ENCODE measurements at regions not wholly inside any gene's neighbourhood (a gene's known extent, or its start where the extent isn't known, plus 50 kb on each side); places are given as distances from the start of the nearest gene placed in this dataset.

- dilution Hi-C loops (cut with MboI; ENCODE audit: extremely low pct_ligation_motif_present, low sequenced_read_pairs) (no loop called here), intact Hi-C loops (cut with micrococcal nuclease) (no loop called here)
- Histone ChIP-seq H3K4me1 (ENCODE audit: control insufficient read depth, extremely low read depth, insufficient read depth, low read length) (no peaks in the 10 kb centered on the region), H4K20me1 (replicated peaks; ENCODE audit: control insufficient read depth, extremely low read depth, insufficient read depth, low read length) (no peaks in the 10 kb centered on the region), H3K27ac (ENCODE audit: insufficient read depth, low read depth, low read length) (no peak overlapping the region), H3K79me2 (ENCODE audit: control insufficient read depth, insufficient read depth, low read length) (no peaks in the 10 kb centered on the region), H3K36me3 (ENCODE audit: control insufficient read depth in 2 of 2, extremely low read depth in 1 of 2, insufficient read depth in 2 of 2, low read length in 2 of 2) (no peaks in the 10 kb centered on the region), H3K27me3 (ENCODE audit: control insufficient read depth in 2 of 2, insufficient read depth in 2 of 2, low read length in 2 of 2) (peaks cover 2 to 3% of the 10 kb centered on the region in 2 experiments), H3K9me3 (replicated peaks; ENCODE audit: control insufficient read depth, insufficient read depth, low read length) (no peaks in the 10 kb centered on the region), H3K4me2 (ENCODE audit: insufficient read depth, low read length) (no peak overlapping the region), H3K9me1 (replicated peaks; ENCODE audit: control insufficient read depth, extremely low read depth, insufficient read depth, low read length) (no peaks in the 10 kb centered on the region), H2AFZ (ENCODE audit: low read depth, low read length) (no peak overlapping the region), H3K9ac (replicated peaks; ENCODE audit: extremely low read depth, insufficient read depth, low read length) (no peak overlapping the region), H3K4me3 (replicated peaks in 1 of 3; ENCODE audit: insufficient read depth in 1 of 3, low read depth in 1 of 3, low read length in 3 of 3) (no peak overlapping the region)
- ChIA-PET CTCF (no interaction called here), POLR2A (no interaction called here)
- FAIRE-seq (no peak), DNase-seq (ENCODE audit: low read depth, low spot score) (no peak)
- BruUV-seq (replicated peaks) = no TSS peak
- TF ChIP-seq MAX (IDR thresholded peaks at IDR 0.05; ENCODE audit: insufficient read depth, insufficient read length) (no peak), POLR2AphosphoS5 (IDR thresholded peaks at IDR 0.05; ENCODE audit: insufficient read depth, low read depth, low read length) (no peak), MYC (IDR thresholded peaks at IDR 0.05; ENCODE audit: low read depth, low read length) (no peak), FOS (IDR thresholded peaks at IDR 0.05; ENCODE audit: borderline replicate concordance, insufficient read depth, low read length) (no peak), POLR2A (IDR thresholded peaks at IDR 0.05; ENCODE audit: low read depth, low read length) (no peak), EZH2 (IDR thresholded peaks at IDR 0.05; ENCODE audit: borderline replicate concordance, low read depth, low read length, severe bottlenecking) (no peak), GATA2 (IDR thresholded peaks at IDR 0.05; ENCODE audit: insufficient read depth, insufficient read length, low read depth, low read length) (no peak), JUN (IDR thresholded peaks at IDR 0.05; ENCODE audit: borderline replicate concordance, insufficient read depth, insufficient read length, low read depth) (no peak)
- TF ChIP-seq, protein P1, sequence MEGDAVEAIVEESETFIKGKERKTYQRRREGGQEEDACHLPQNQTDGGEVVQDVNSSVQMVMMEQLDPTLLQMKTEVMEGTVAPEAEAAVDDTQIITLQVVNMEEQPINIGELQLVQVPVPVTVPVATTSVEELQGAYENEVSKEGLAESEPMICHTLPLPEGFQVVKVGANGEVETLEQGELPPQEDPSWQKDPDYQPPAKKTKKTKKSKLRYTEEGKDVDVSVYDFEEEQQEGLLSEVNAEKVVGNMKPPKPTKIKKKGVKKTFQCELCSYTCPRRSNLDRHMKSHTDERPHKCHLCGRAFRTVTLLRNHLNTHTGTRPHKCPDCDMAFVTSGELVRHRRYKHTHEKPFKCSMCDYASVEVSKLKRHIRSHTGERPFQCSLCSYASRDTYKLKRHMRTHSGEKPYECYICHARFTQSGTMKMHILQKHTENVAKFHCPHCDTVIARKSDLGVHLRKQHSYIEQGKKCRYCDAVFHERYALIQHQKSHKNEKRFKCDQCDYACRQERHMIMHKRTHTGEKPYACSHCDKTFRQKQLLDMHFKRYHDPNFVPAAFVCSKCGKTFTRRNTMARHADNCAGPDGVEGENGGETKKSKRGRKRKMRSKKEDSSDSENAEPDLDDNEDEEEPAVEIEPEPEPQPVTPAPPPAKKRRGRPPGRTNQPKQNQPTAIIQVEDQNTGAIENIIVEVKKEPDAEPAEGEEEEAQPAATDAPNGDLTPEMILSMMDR (IDR thresholded peaks at IDR 0.05; ENCODE audit: extremely low read depth in 1 of 2, insufficient read depth in 1 of 2, low read depth in 1 of 2, low read length in 2 of 2) = no peak
Measured at GRCh38 chr4:145333786-145334185, 147.9 kb upstream of the SMAD1 start.

Measured in endothelial cell of umbilical vein (primary cell).